SHP77 treated with DMSO at 0.1 percent for 48 hours (cell line): ENCODE measurements at regions not wholly inside any gene's neighbourhood (a gene's known extent, or its start where the extent isn't known, plus 50 kb on each side); places are given as distances from the start of the nearest gene placed in this dataset.
"Not testable (repeated sequence)": the region's sequence is repeated elsewhere in the genome, so short reads cannot be mapped to it uniquely, and the experiment has no call there.

Experiments
- DNase-seq: peaks from one replicate; lab custom pipeline; 2025; lab: John Stamatoyannopoulos, UW

DNA sequence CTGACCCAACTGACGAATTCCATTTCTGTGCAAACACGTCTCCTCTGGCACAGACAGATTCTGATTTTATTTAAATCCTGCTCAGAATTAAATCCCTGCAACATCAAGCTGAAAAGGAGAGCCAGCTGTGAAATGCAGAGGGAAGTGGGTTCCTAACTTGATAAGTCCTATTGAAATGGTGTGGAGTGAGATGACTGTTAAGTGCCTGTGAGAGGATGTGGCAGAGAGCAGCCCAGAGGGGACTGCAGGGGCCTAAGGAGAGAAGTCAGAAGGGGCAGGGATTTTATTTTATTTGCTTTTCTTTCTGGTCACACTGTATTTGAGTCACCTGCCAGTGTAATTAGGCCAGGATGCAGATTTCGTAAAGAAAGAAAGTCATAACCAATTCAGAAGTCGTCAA, 277.4 kb downstream of the NKX6-1 start:
- no peak for DNase-seq

DNA sequence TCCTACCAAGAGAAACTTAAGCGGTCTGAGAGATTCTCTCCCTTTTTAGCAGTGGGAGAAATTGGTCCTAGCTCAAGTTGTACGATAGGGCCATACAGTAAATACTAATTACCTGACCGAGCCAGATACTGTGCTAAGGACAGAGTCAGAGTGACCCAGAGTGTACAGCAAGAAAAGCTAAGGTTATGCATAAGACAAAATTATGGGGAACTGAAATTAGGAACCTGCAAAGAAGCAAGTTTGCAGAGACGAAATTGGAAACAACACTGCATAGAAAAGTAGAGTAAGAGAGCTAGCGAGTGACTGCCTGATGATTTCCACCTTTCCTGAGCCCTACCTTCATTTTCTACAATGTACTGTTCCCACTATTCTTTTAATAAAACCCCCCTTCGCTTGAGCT, 278.1 kb downstream of the NKX6-1 start:
- DNase-seq, result no peak

DNA sequence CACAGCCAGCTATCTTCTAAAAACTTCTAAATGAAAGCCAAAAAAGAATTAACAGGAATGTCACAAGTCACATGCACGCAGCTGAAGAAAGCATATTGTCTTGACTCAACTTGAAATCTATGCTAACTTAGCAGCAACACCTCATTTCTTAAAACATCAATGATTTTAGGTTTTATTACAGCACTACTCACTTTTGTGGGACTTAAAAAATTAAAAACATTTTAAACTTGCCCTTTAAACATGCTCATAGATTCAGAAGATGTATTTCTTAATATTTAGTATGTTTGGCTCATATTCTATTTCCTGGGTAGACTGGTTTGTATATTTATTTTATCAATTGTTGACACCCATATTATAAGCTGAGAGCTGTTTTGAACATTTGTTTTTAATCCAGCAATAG, 279.4 kb downstream of the NKX6-1 start:
- DNase-seq, result no peak

DNA sequence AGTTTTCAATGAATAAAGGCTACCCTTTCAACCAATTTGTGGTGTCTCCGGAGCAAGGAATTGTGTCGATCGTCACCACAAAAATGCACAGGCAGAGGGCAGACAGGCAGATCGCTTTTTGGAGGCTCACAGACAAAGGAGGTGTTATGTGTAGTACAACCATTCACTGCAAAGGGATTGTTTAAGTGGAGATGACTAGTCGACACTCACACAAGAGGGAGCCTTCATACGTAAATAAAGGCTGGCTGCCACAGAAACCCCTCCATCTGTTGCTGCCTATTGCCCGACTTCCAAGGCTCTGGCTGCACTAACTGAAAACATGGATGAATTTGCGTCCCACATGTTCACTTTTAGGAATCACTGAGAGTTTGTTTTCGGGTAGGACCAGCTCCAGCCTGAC, 281.1 kb downstream of the NKX6-1 start:
- no peak for DNase-seq

DNA sequence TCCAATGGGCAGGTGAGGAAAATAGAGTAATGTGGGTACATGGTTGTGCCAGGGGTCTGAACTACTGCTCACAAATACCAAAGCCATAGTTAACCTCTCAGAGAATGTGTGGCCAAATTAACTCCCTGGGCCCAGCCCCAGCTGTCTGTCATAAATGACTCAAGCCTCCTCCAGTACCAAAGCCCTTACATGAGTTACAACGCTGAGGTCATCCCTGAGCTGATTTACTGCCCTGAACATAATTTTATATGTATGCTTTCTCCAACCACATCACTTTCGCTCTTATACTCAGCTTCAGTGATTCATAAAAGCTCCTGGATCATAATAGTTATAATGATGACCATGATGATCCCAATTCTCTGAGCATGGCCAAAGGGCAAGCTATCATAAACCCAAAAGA, 283.9 kb downstream of the NKX6-1 start:
- DNase-seq, result no peak

DNA sequence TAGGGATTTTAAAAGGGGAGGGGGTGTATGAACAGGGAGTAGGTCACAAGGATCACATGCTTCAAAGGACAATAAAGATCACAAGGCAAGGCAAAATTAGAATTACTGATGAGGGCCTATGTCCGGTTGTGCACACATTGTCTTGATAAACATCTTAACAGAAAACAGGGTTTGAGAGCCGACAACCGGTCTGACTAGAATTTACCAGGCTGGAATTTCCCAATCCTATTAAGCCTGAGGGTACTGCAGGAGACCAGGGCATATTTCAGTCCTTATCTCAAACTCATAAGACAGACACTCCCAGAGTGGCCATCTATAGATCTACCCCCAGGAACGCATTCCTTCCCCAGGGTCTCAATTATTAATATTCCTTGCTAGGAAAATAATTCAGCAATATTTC, 292.9 kb downstream of the NKX6-1 start:
- DNase-seq, result not testable (repeated sequence)

DNA sequence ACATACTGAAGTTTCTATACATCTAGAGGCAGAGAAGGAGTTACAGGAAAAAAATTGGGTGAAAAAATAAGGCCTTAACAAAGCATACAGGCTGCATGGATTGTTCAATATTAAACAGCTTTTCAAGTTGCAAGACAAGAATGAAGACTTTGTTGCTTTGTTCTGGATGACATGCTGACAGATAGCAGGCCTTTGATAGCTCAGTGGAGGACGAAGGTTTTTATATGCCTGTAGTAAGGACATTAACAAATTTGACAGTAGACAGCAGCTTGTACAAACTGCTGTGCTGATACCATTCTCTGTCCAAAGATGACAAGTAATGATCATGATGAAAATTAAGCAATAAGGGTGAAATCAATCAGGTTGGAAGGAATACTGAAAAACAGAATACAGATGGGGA, 309.9 kb downstream of the NKX6-1 start:
- no peak for DNase-seq

DNA sequence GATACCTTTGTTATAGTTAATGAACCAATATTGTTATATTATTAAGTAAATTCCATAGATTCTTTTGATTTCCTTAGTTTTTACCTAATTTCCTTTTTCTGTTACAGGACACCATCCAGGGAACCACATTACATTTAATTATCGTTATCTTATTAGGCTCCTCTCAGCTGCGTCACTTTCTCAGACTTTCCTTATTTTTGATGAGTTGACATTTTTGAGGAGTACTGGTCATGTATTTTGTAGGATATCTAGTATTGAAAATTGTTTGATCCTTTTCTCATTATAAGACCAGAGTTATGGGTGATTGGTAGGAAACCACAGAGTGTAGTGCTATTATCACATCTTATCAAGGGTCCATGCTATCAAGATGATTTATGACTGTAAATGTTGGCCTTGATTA, 319.7 kb downstream of the NKX6-1 start:
- DNase-seq, result no peak

DNA sequence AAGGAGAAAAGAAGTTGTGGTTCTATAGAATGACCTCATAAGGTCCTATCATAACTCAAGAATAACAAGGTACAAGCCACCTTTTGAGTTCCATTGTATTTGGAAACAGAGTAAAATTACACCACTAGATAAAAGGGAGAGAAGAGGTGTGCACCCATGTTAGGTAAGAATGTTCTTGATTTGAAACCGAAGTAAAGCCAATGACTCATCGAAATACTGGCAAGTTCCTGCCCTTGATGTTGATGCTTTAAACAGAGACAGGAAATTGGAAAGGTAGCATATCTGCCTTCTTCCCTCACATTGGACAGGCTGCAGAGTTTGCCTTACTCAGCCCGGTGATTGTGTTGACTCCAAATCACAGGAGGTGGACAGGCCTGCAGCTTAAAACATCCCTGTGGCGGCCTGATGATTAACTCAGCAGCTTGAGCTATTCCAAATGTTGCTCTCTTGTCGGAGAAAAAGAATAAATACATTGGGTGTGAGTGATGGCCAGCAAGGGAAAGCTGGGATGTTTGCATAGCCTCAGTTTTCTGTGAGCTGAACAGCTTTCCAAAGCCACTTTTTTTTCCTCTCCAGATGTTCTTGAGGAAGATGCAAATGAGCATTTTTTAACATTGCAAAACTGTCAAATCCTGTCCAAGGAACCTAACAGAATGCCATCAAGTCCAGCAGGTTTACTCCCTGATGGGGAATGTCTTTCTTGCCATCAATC, 321.1 kb downstream of the NKX6-1 start:
- no peak for DNase-seq

DNA sequence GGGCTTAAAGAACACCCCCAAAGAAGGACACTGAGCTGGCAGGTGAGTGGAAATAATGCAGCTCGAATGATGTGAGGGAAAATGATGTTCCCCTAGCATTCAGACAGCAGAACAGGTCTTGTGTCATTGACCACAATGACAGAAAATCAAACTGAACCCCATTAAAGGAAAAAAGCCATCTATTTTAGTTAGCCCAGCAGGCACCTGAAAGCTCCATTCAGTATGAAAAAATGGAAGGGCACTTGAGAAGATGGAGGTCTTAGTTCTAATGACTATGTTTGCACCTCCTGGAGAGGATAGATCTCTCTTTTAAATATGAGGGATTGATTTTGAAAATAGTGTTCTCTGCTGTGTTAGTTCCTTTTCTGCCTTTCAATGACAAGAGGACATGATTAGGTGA, 323.1 kb downstream of the NKX6-1 start:
- DNase-seq, result no peak

DNA sequence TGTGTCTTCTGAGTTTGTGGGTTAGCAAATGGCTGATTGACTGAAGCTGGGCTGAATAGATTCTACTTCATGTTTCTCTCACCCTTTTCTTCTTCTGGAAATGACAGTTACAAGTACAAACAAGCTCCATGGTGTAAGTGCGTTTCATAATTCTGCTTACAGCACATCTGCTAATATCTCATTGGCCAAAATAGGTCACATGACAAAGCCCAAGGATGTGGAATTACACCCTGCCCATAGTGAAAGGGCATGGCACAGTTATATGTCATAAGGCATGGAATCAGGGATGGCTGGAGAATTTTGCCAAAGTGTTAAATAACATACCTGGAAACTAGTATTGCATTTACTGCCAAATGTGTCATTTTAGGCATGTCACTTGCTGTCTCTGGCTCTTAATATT, 327.2 kb downstream of the NKX6-1 start:
- DNase-seq, result no peak

DNA sequence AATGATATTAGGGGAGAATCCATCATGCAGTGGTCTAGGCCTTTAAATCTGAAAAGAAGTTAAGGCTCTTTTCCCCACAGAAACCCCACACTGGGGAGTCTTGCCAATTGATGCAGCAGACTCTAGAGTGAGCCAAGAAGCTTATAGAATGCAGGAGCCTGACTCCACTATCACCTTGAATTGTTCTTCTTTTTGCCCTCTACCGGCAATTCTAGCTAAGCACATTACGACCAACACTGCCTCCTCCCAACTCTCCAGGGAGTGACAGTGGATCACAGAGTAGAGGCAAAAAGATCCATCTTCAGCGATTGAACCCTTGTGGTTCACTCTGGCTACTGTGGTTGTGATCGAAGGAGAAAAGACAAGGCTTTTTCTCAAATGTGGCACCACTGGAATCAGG, 331.5 kb downstream of the NKX6-1 start:
- no peak for DNase-seq

DNA sequence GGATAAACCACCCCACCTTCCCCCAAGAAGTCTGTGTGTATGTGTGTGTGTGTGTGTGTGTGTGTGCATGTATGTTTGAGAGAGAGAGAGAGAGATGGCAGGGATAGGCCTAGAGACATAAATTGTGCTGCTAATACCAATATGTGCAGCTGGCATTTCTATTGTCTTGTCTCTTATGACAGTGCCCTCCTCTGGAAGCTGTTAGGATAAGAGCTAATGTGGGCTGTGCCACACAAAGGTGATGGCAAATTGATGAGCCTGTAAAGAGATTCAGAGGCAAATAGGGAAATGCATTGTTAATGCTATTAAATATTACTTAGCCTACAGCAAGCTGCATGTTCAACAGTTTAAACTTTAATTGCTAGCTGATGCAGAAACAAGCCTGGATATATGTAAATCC, 332.0 kb downstream of the NKX6-1 start:
- DNase-seq, result no peak

DNA sequence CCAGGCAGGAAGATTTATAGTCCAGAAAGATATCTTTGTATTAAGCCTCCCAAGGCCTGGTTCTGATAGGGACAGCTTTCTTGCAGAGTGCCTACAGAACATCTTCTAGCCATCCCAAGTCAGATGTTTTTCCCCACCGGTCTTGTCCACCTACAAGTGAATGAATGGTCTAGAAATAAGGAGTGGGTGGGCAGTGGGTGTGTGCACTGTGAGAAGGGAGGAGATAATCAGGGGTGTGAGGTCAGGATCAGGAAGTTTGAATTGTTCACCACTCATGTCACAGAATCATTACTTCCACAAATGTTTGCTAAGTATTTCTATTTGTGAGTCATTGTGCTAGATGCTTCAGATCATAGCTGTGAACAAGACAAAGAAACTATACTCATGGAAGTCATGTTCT, 332.6 kb downstream of the NKX6-1 start:
- DNase-seq, result no peak

DNA sequence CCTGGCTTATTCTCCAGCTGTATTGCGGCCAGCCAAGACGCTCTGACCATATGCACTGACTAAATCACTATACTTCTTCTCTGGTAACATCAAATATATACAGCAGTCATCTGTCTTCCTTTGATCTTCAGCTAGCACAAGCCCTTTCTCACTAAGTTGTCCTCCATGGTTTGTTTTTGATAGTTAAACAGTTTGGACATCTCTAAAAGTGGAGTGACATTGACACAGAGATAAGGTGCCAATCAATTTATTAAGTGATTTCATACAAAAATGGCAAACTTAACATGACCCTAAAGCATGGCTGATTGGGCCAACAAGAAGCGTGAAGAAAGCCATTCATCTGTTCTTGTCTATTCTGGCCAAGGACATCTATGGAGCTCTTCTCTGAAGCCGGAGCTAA, 334.9 kb downstream of the NKX6-1 start:
- no peak for DNase-seq

DNA sequence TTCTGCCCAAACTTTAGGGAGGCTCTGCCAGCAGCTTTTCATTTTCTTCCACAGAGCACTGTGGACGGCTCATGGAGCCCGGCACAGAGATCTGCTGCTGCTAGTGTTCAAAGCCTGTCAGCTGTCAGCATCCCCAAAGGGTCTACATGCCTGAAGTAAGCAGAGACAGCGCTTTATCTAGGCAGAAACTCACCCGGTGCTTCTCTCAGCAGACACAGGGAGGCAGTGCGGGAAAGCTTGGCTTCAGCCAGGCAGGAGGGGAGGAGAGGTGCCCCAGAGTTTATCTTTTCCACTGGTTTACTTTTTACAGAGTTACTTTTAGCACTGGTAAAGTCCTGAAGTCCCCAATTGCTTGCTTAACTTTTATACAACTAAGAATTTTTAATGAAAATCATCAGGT, 339.3 kb downstream of the NKX6-1 start:
- DNase-seq, result no peak

DNA sequence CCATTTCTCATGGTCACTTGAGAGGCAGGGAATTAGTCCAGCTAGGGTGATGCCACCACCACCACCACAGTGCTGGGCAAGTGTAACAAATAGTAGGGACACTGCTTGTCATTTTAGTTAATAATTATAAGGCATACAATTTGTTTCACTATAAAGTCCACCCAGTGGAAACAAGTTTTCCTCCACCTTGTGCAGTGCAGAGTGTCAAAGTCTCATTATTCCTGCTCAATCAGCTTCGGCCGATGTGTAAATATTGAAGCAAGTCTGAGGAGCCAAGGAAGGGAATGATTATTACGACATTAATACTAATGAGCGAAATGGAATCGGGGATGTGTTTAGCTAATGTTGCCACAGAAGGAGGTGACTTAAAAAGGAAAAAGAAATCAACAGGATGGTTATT, 340.4 kb downstream of the NKX6-1 start:
- DNase-seq, result no peak

DNA sequence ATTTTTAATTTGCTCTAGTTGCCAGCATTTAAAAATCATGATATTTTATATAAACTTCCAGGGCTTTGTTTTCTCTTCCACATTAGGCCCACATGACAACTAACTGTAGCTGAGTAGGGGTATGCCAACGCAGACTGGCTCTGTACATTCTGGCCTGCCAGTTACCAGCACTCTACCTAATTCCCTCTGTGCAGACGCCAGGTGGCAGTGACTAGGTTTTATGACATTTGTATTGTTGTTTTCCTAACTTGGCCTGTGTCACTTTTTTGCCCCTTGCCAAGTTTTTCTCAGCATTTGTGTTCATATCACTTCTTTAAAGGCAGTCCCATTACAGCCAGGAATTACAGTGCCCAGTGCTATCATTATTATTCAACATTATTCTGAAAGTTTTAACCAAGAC, 347.5 kb downstream of the NKX6-1 start:
- DNase-seq, result peak; percentile 13

DNA sequence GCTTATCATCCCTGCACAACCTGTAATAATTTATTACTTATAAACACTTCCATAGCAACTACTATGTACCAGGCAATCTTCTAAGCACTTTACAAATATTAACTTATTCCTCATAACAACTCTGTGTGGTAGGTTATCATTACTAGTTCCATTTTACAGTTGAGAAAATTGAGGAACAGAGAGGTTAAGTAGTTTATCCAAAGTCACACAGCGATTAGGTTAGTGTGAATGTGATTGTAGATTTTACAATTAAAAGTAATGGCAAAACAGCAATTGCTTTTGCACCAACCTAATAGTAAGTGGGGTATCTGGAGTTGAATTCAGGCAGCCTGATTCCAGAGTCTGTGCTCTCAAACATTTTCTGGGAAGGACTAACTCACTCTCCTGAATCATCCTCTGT, 348.9 kb downstream of the NKX6-1 start:
- DNase-seq, result no peak

DNA sequence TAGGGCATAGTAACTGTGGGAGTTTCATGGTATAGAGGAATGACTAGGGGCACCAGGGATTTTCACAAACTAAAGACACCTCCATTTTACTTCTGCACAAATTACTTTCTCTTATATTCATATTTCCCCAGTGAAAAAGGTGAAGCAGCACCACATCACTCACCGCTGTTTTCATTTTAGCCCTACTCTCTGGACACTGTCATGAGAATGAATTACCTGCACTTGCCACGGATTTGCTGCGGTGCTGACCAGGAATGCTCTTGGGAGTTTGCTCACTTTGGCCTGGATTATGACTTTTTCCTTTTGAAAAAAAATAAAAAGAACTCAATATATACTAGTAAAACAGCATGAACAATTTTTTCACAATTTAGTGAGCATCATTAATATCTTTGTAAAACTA, 351.3 kb downstream of the NKX6-1 start:
- no peak for DNase-seq

DNA sequence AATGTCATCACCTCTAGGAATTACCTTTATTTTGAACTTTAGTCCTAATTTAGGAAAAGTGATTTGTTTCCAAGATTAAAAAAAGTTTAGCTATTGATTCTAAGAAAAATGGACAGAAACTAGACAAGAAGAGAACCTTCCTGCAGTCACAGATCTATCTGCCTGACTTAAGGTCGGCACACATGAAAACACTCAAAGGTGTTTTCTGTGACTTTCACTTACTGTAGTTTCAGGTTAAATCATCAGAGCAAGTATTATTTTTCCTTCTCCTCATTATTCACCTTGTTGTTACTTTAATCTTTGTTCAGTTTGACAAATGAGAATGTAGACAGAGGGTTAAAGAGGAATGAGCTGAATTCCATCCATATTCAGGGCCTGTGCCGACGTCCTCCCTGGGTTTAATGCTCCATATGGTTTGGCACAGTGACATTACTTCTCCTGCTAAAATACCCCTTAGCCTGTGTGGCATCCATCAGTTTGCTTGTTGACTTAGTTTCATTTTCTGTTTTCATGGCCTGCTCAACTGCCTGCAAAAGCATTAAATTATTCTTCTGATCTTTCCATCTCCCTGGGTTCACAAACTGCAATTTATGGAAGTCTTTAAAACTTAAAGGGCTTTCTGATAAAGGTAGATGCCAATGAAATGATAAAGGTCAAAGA, 352.7 kb downstream of the NKX6-1 start:
- no peak for DNase-seq

DNA sequence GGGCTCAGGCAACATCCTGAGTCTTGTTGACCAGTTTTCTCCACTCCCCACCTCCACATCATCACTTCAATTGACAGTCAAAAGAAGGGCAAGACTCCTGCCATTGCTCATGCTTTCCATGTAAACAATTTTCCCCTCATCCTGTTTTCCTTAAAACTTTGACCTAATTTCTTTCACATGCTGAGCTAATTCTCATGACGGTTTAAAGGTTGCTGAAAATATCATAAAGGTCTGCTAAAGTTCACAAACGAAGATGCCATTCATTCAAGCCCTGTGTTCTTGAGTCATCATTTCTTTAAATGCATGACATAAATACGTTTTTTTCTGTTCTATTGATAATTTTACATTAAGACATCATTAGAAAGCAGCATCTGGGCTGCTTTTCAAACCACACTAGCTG, 353.9 kb downstream of the NKX6-1 start:
- DNase-seq, result no peak

DNA sequence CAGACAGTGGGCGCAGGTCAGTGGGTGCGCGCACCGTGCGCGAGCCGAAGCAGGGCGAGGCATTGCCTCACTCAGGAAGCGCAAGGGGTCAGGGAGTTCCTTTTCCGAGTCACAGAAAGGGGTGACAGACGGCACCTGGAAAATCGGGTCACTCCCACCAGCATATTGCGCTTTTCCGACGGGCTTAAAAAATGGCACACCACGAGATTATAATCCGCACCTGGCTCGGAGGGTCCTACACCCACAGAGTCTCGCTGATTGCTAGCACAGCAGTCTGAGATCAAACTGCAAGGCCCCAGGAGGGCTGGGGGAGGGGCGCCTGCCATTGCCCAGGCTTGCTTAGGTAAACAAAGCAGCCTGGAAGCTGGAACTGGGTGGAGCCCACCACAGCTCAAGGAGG, 372.2 kb downstream of the NKX6-1 start:
- peak; percentile 6 for DNase-seq
